Ishikawa (cell line): ENCODE measurements at regions not wholly inside any gene's neighbourhood (a gene's known extent, or its start where the extent isn't known, plus 50 kb on each side); places are given as distances from the start of the nearest gene placed in this dataset.

Experiments
- CEBPB ChIP-seq: IDR thresholded peaks from 2 replicates; pipeline ENCODE4 v1.6.1; 2012
- CREB1 ChIP-seq: IDR thresholded peaks from 2 replicates; pipeline ENCODE4 v1.6.1; 2012; ENCODE audit warnings: low read depth
- EP300 ChIP-seq: IDR thresholded peaks from 2 replicates; pipeline ENCODE4 v1.6.1; 2012; ENCODE audit warnings: borderline replicate concordance
- NFIC ChIP-seq: IDR thresholded peaks from 2 replicates; pipeline ENCODE4 v1.6.1; 2012
- TAF1 ChIP-seq: IDR thresholded peaks from 2 replicates; pipeline ENCODE4 v1.6.1; 2012; ENCODE audit warnings: low read depth, mild to moderate bottlenecking
- TEAD4 ChIP-seq: IDR thresholded peaks from 2 replicates; pipeline ENCODE4 v1.6.1; 2012
- TF ChIP-seq, protein P1 (sequence below): IDR thresholded peaks from 2 replicates; pipeline ENCODE4 v1.6.1; 2012
- TF ChIP-seq, protein P2 (sequence below): IDR thresholded peaks from 2 replicates; pipeline ENCODE4 v1.6.1; 2012; ENCODE audit warnings: low read depth, mild to moderate bottlenecking

DNA sequence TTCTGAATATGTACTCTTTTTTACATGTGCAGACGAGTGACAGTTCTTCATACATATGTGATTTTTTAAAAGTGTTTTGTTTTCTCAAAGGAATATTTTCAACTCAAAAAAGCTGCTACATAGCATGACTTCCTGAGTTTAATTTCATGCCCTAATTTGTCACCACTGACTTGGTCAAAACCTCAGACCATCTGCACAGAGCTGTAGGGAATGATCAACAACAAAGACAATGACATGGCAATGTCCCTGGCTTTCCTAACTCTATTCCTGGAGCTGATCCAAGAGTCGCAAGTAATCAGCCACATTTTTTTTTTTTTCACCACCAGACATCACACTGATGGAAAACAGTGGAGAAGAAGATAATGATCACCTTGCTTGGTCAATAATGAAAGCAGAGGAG lies 97.7 kb downstream of the TMA16 start:
- TF ChIP-seq TAF1 (no peak), CREB1 (no peak), CEBPB (no peak), TEAD4 (no peak), EP300 (no peak), NFIC (no peak)
- TF ChIP-seq, protein P1, sequence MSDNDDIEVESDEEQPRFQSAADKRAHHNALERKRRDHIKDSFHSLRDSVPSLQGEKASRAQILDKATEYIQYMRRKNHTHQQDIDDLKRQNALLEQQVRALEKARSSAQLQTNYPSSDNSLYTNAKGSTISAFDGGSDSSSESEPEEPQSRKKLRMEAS: no peak
- TF ChIP-seq, protein P2, sequence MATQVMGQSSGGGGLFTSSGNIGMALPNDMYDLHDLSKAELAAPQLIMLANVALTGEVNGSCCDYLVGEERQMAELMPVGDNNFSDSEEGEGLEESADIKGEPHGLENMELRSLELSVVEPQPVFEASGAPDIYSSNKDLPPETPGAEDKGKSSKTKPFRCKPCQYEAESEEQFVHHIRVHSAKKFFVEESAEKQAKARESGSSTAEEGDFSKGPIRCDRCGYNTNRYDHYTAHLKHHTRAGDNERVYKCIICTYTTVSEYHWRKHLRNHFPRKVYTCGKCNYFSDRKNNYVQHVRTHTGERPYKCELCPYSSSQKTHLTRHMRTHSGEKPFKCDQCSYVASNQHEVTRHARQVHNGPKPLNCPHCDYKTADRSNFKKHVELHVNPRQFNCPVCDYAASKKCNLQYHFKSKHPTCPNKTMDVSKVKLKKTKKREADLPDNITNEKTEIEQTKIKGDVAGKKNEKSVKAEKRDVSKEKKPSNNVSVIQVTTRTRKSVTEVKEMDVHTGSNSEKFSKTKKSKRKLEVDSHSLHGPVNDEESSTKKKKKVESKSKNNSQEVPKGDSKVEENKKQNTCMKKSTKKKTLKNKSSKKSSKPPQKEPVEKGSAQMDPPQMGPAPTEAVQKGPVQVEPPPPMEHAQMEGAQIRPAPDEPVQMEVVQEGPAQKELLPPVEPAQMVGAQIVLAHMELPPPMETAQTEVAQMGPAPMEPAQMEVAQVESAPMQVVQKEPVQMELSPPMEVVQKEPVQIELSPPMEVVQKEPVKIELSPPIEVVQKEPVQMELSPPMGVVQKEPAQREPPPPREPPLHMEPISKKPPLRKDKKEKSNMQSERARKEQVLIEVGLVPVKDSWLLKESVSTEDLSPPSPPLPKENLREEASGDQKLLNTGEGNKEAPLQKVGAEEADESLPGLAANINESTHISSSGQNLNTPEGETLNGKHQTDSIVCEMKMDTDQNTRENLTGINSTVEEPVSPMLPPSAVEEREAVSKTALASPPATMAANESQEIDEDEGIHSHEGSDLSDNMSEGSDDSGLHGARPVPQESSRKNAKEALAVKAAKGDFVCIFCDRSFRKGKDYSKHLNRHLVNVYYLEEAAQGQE: no peak
